ENCODE measurements at regions not wholly inside any gene's neighbourhood (a gene's known extent, or its start where the extent isn't known, plus 50 kb on each side); places are given as distances from the start of the nearest gene placed in this dataset.
"Not testable (repeated sequence)": the region's sequence is repeated elsewhere in the genome, so short reads cannot be mapped to it uniquely, and the experiment has no call there.

GRCh38 chr1:120465900-120466299 lies 51.1 kb downstream of the NBPF8 start:
- DNase-seq: not testable (repeated sequence)

DNA sequence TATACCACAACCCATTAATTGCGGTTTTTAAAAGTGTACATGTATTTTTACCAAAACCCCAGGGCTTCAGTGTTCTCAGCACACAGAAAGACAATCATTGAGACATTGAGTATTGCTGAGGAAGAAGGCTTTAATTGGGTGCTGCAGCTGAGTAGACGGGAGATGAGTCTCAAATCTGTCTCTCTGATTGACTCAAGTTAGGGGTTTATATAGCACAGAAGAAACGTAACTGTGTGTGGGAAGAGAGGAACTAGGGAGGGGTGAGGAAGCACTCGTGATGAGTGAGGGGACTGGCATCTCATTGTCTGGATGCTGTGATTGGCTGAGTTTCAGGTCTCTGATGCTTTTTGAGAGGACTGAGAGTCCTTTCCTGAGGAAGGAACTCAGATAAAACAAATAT lies 62.8 kb downstream of the NBPF8 start:
- not testable (repeated sequence) for DNase-seq

- not testable (repeated sequence) for DNase-seq
Measured at GRCh38 chr1:120478400-120478799, 63.6 kb downstream of the NBPF8 start.

DNA sequence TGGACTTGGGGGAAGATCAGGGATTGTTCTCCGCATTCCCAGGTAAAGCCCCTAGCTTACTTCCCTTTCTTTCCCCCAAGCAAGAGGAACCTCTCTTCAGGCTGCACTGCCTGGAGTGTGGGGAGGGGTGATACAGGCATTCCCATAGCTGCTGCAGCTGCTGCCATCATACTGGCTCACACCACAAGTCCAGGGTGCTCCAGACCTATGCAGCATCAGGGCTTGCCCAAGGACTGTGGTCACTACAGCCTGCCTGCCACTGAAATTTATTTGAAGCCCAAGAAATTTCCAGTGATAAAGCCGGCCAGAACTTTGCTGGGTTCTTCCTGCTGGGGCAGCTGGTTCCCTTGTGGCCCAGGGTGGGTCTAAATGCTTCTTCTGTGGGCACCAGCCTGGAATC lies 72.7 kb downstream of the NBPF8 start:
- DNase-seq: not testable (repeated sequence)

- not testable (repeated sequence) for DNase-seq
Measured at GRCh38 chr1:120489217-120489616, 74.4 kb downstream of the NBPF8 start.

- not testable (repeated sequence) for DNase-seq
Measured at GRCh38 chr1:120497145-120497544, 82.3 kb downstream of the NBPF8 start.

DNA sequence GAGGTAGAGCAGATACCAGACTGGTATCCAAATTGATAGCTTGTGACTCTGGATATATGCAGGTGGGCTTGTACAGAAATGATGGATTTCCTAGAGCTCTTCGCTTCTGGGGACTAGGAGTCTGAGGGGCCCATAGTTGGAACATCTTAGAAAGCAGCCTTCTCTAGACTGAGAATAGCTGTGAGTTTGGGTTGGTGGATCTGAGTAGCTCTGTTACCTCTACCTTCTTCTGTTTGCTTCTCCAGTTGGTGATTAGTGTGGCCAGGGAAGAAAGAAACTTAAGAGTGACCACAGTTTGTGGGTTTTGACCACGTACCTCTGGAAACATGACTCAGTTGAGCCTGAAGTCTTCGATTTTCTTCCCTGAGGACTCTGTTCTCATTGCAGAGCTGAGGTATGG lies 88.4 kb downstream of the NBPF8 start:
- not testable (repeated sequence) for DNase-seq

DNA sequence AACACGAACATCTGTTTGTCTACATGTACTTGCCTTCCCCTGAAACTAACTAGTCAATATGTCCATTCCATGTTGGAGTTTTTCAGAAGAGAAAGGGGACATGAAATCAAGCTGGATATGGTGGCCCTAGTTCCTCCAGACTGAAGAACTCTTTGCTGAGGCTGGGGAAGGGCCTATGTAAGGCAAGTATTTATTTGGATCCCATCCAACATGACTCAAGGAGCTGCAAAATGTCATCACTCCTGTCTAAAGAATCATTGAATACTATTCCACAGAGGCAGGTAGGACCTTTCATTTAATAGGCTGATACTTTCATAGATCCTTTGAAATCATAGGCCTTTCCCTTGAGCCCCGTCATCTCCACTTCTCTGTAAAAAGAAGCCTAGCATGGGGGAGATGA lies 91.5 kb downstream of the NBPF8 start:
- DNase-seq: not testable (repeated sequence)

DNA sequence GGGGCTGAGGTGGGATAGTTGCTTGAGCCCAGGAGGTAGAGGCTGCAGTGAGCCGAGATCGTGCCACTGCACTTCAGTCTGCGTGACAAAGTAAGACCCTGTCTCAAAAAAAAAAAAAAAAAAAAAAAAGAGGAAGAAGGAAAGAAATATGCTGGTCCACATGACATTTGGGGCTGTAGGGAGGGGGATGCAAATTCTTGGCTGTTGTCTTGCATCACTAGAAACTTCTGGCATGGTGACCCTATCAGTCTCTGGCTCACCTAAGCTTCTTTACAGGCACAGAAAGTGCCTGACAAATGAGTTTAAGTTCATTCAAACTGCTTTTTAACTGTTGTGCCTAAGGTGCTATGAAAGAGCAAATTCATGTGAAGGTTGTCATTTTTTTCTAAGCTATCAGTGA lies 93.5 kb downstream of the NBPF8 start:
- not testable (repeated sequence) for DNase-seq

- not testable (repeated sequence) for DNase-seq
Measured at GRCh38 chr1:120509258-120509657, 94.4 kb downstream of the NBPF8 start.

GRCh38 chr1:120513099-120513498 lies 98.3 kb downstream of the NBPF8 start:
- DNase-seq: not testable (repeated sequence)

GRCh38 chr1:120513531-120513930 lies 98.7 kb downstream of the NBPF8 start:
- not testable (repeated sequence) for DNase-seq

- DNase-seq: not testable (repeated sequence)
Measured at GRCh38 chr1:120519196-120519595, 104.4 kb downstream of the NBPF8 start.

DNA sequence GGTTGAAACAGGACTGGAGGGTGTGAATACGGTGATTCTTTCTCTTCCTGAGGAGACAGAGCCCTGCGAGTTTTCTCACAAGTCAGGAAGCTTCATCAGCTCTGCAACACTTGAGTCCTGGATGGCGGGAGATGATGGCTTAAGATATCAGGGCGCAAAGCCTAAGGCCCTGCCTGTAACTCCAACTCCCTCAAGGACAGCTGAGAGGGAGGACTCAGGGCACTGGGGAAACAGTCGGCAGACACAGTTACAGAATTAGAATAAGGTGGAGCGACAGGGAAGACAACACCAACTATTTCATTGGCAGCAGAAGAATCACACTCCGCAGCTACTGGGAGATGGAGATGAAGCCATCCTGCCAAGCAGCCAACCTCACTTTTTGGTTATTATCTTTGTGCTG lies 109.6 kb downstream of the NBPF8 start:
- DNase-seq: not testable (repeated sequence)

DNA sequence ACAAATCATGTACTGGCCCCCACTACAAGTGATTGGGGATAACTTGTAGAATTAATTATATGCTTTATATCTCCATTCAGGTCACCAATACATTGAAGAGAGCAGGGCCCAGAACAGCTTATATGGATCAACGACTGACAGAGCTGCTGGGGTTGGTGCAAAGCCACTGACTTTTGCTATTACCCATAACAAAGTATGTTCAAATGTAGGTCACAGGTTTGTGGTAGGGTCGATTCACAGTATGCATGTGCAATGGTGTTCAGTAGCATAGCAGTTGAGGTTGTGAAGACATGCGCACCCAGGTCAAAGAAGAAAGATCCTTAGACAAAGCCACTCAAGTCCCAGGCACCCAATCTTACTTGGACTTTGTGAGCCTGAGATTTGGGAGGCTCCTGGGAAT lies 110.6 kb downstream of the NBPF8 start:
- not testable (repeated sequence) for DNase-seq

- not testable (repeated sequence) for DNase-seq
Measured at GRCh38 chr1:120529475-120530089, 114.7 kb downstream of the NBPF8 start.

- DNase-seq: not testable (repeated sequence)
Measured at GRCh38 chr1:120531455-120531854, 116.6 kb downstream of the NBPF8 start.

GRCh38 chr1:120534361-120535047 lies 119.7 kb downstream of the NBPF8 start:
- not testable (repeated sequence) for DNase-seq

DNA sequence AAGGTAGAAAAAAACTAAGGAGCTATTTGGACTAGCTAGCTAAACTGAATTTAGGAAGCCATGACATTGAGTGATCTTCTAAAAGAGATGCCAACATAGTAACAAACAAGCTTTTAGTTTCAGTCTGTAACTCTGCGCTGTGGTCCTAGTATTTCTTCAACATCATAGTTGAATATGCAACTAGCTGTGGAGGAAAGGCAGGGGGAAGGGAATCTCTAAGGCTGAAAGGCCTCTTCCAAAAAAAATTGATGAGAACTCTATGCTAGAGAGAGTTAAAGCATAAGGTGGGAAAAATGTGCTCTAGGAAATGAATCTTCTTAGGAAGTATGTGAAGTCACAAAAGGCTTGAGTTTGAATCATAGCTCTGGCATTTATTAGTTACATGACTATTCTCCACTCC lies 120.2 kb downstream of the NBPF8 start:
- not testable (repeated sequence) for DNase-seq

DNA sequence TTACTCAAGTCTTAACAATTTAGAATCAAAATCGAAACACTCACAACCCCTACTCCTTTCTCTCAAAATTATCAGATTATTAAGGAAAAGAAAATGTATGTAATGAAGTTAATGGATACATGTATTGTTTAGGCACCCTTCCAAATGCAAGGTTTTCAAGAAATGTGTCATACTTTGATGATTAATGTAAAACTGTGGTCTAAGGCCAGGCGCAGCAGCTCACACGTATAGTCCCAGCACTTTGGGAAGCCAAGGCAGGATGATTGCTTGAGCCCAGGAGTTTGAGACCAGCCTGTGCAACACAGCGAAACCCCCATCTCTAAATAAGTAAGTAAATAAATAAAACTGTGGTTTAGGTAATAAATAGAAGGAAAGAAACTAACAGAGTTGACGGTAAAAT lies 126.6 kb downstream of the NBPF8 start:
- not testable (repeated sequence) for DNase-seq

DNA sequence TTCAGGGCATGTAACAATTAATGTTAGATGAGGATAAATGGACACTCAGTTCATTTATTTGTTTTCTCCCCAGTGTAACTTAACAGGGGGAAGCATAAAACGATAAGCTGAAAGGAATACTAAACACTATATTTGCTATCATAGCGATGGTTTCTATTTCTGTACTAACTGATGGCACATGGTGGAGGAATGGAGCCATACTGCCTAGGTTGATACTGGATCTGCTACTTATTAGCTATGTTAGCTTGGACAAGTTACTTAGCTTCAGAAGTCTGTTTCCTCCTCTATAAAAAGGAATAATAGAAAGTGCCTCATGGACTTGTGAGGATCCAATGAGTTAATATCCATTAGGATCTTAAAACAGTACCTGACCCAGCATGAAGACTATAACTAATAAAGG lies 127.5 kb downstream of the NBPF8 start:
- DNase-seq: not testable (repeated sequence)

DNA sequence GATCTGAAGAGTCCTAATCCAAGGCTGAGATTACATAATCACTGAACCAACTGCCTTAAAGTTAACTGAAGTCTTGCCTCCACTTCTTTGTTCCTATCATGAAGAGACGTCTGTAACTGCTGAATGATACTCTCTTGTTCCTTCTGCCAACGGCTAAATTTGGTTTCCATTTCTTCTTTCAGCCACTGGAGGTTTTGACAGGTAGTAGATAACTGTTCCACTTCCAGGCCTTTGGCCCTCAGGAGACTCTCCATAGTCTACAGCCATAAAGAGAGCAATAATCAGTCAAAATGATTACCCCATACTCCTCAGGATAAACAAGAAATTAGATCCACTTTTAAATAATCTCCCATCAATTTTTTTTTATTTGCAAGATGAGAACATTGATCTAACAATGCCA lies 128.1 kb downstream of the NBPF8 start:
- not testable (repeated sequence) for DNase-seq

GRCh38 chr1:120544434-120544833 lies 129.6 kb downstream of the NBPF8 start:
- not testable (repeated sequence) for DNase-seq

- not testable (repeated sequence) for DNase-seq
Measured at GRCh38 chr1:120550335-120550734, 135.5 kb downstream of the NBPF8 start.

All from NCI-H446 (cell line).